H9 (cell line): ENCODE measurements at regions not wholly inside any gene's neighbourhood (a gene's known extent, or its start where the extent isn't known, plus 50 kb on each side); places are given as distances from the start of the nearest gene placed in this dataset.

Experiments
- DNase-seq: peaks from one replicate; pipeline ENCODE4 v3.0.0-alpha.2; 2017
- H2AFZ ChIP-seq: one replicate; pipeline ENCODE4 v1.6.1; 2013; ENCODE audit warnings: mild to moderate bottlenecking, low read length, control low read depth, moderate library complexity
- H2AK5ac ChIP-seq: 2 replicates; pipeline ENCODE4 v1.6.1; 2013; ENCODE audit warnings: low read length, control low read depth, mixed read lengths; ENCODE audit not compliant: insufficient read length
- H2BK120ac ChIP-seq: one replicate; pipeline ENCODE4 v1.6.1; 2013; ENCODE audit warnings: low read depth, mild to moderate bottlenecking, low read length, control low read depth, inconsistent platforms; ENCODE audit not compliant: poor library complexity, severe bottlenecking
- H2BK12ac ChIP-seq: 2 replicates; pipeline ENCODE4 v1.6.1; 2013; ENCODE audit warnings: low read length, control low read depth, mixed read lengths, low read depth; ENCODE audit not compliant: insufficient read length
- H2BK15ac ChIP-seq: 2 replicates; pipeline ENCODE4 v1.6.1; 2013; ENCODE audit warnings: low read depth, low read length, control low read depth
- H2BK20ac ChIP-seq: one replicate; pipeline ENCODE4 v1.6.1; 2013; ENCODE audit warnings: low read depth, mild to moderate bottlenecking, low read length, control low read depth, inconsistent platforms; ENCODE audit not compliant: poor library complexity, severe bottlenecking
- H2BK5ac ChIP-seq: 2 replicates; pipeline ENCODE4 v1.6.1; 2013; ENCODE audit warnings: low read length, control low read depth, mixed read lengths; ENCODE audit not compliant: insufficient read length
- H3K14ac ChIP-seq: 2 replicates; pipeline ENCODE4 v1.6.1; 2013; ENCODE audit warnings: low read length, control low read depth; ENCODE audit not compliant: insufficient read depth
- H3K18ac ChIP-seq: 2 replicates; pipeline ENCODE4 v1.6.1; 2013; ENCODE audit warnings: low read depth, mild to moderate bottlenecking, mixed read lengths, low read length, control low read depth; ENCODE audit not compliant: insufficient read length
- H3K23ac ChIP-seq: 2 replicates; pipeline ENCODE4 v1.6.1; 2013; ENCODE audit warnings: low read length, control low read depth, mixed read lengths, low read depth; ENCODE audit not compliant: insufficient read length
- H3K23me2 ChIP-seq: 2 replicates; pipeline ENCODE4 v1.6.1; 2013; ENCODE audit warnings: low read depth, mild to moderate bottlenecking, mixed read lengths, low read length, control low read depth; ENCODE audit not compliant: insufficient read length, poor library complexity, severe bottlenecking
- H3K27ac ChIP-seq: 2 replicates; pipeline ENCODE4 v1.5.1; 2013; ENCODE audit warnings: low read length, control low read depth, mixed read lengths, low read depth; ENCODE audit not compliant: insufficient read length
- H3K27me3 ChIP-seq: 2 replicates; pipeline ENCODE4 v1.6.1; 2013; ENCODE audit warnings: low read length, control low read depth, inconsistent platforms; ENCODE audit not compliant: insufficient read depth
- H3K4ac ChIP-seq: 2 replicates; pipeline ENCODE4 v1.6.1; 2013; ENCODE audit warnings: low read depth, mild to moderate bottlenecking, control low read depth, inconsistent platforms, low read length, moderate library complexity
- H3K4me1 ChIP-seq: 2 replicates; pipeline ENCODE4 v1.6.1; 2013; ENCODE audit warnings: low read length, control low read depth, inconsistent platforms; ENCODE audit not compliant: insufficient read depth
- H3K4me2 ChIP-seq: 2 replicates; pipeline ENCODE4 v1.6.1; 2013; ENCODE audit warnings: low read length, control low read depth, mixed read lengths; ENCODE audit not compliant: insufficient read length, insufficient read depth
- H3K56ac ChIP-seq: 2 replicates; pipeline ENCODE4 v1.6.1; 2013; ENCODE audit warnings: low read depth, mild to moderate bottlenecking, mixed read lengths, low read length, control low read depth; ENCODE audit not compliant: insufficient read length
- H3K79me1 ChIP-seq: 2 replicates; pipeline ENCODE4 v1.6.1; 2013; ENCODE audit warnings: low read depth, mild to moderate bottlenecking, moderate library complexity, low read length, control low read depth, inconsistent platforms; ENCODE audit not compliant: insufficient read depth, poor library complexity, severe bottlenecking
- H3K79me2 ChIP-seq: 2 replicates; pipeline ENCODE4 v1.6.1; 2013; ENCODE audit warnings: low read length, control low read depth, inconsistent platforms; ENCODE audit not compliant: insufficient read depth
- H3K9ac ChIP-seq: 2 replicates; pipeline ENCODE4 v1.6.1; 2013; ENCODE audit warnings: low read length, control low read depth, mixed read lengths; ENCODE audit not compliant: insufficient read length; ENCODE audit errors: extremely low read depth
- H3K9me3 ChIP-seq: one replicate; pipeline ENCODE4 v1.6.1; 2013; ENCODE audit warnings: low read depth, low read length, inconsistent platforms; ENCODE audit not compliant: control insufficient read depth
- H3T11ph ChIP-seq: one replicate; pipeline ENCODE4 v1.6.1; 2013; ENCODE audit warnings: mild to moderate bottlenecking, low read length, control low read depth, inconsistent platforms
- H4K20me1 ChIP-seq: one replicate; pipeline ENCODE4 v1.6.1; 2013; ENCODE audit not compliant: control insufficient read depth, insufficient read length, insufficient read depth
- H4K5ac ChIP-seq: 2 replicates; pipeline ENCODE4 v1.6.1; 2013; ENCODE audit warnings: low read depth, mild to moderate bottlenecking, mixed read lengths, low read length, control low read depth; ENCODE audit not compliant: insufficient read length
- H4K8ac ChIP-seq: replicated peaks from 2 replicates; pipeline ENCODE4 v1.6.1; 2013; ENCODE audit warnings: low read length, control low read depth, mixed read lengths, low read depth; ENCODE audit not compliant: insufficient read length
- H4K91ac ChIP-seq: 2 replicates; pipeline ENCODE4 v1.6.1; 2013; ENCODE audit warnings: low read depth, mild to moderate bottlenecking, moderate library complexity, mixed read lengths, low read length, control low read depth; ENCODE audit not compliant: insufficient read length
- H3K27ac Mint-ChIP-seq, 3 experiments: 2 replicates in 2 of 3; 3 replicates in 1 of 3; pipeline ENCODE4 v1.8.0; 2020 to 2021; ENCODE audit warnings: mixed read lengths in 3 of 3, mild to moderate bottlenecking in 1 of 3, moderate library complexity in 1 of 3
- H3K27me3 Mint-ChIP-seq: 2 replicates; pipeline ENCODE4 v1.8.0; 2021; ENCODE audit warnings: low read depth, mild to moderate bottlenecking, moderate library complexity, mixed read lengths
- H3K36me3 Mint-ChIP-seq, 3 experiments: 2 replicates in 2 of 3; 3 replicates in 1 of 3; pipeline ENCODE4 v1.8.0; 2020 to 2021; ENCODE audit warnings: low read depth in 3 of 3, mixed read lengths in 3 of 3; ENCODE audit not compliant: insufficient read depth in 1 of 3
- H3K4me1 Mint-ChIP-seq, 2 experiments: 2 replicates each; pipeline ENCODE4 v1.8.0; 2020; ENCODE audit warnings: mixed read lengths in 2 of 2
- H3K4me3 Mint-ChIP-seq, 2 experiments: 2 replicates in 1 of 2; 3 replicates in 1 of 2; pipeline ENCODE4 v1.8.0; 2020 to 2021; ENCODE audit warnings: mild to moderate bottlenecking in 2 of 2, mixed read lengths in 2 of 2, moderate library complexity in 1 of 2
- H3K9me3 Mint-ChIP-seq, 2 experiments: 2 replicates in 1 of 2; 3 replicates in 1 of 2; pipeline ENCODE4 v1.8.0; 2020; ENCODE audit warnings: mild to moderate bottlenecking in 2 of 2, mixed read lengths in 2 of 2, moderate library complexity in 1 of 2
- WGBS: extraction: QIAGEN DNeasy Blood & Tissue Kit; methylation state at CpG from one replicate; pipeline ENCODE4 v1.1.7; 2013; ENCODE audit warnings: missing lambda C conversion rate, low lambda C conversion rate, mixed read lengths; ENCODE audit not compliant: insufficient read length; ENCODE audit errors: extremely low coverage; 5-methylcytosine and 5-hydroxymethylcytosine counted together
- TF ChIP-seq, protein P1 (sequence below): fragments of 200-600 bp; sonication (generic); conservative IDR thresholded peaks from 3 replicates; pipeline ENCODE4 v1.8.0; 2021; ENCODE audit warnings: antibody characterized with exemption, mild to moderate bottlenecking

- H3K23ac ChIP-seq = no peak overlapping the region
- no peak overlapping the region for H3K27ac ChIP-seq
- H2BK12ac ChIP-seq = no peak overlapping the region
- H3K9me3 ChIP-seq = no peaks in the 10 kb centered on the region
- TF ChIP-seq, protein P1, sequence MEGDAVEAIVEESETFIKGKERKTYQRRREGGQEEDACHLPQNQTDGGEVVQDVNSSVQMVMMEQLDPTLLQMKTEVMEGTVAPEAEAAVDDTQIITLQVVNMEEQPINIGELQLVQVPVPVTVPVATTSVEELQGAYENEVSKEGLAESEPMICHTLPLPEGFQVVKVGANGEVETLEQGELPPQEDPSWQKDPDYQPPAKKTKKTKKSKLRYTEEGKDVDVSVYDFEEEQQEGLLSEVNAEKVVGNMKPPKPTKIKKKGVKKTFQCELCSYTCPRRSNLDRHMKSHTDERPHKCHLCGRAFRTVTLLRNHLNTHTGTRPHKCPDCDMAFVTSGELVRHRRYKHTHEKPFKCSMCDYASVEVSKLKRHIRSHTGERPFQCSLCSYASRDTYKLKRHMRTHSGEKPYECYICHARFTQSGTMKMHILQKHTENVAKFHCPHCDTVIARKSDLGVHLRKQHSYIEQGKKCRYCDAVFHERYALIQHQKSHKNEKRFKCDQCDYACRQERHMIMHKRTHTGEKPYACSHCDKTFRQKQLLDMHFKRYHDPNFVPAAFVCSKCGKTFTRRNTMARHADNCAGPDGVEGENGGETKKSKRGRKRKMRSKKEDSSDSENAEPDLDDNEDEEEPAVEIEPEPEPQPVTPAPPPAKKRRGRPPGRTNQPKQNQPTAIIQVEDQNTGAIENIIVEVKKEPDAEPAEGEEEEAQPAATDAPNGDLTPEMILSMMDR = no peak
- DNase-seq = no peak
- H2BK5ac ChIP-seq = no peak overlapping the region
- H3K4ac ChIP-seq = no peak overlapping the region
- no peak overlapping the region for H2BK120ac ChIP-seq
- H4K20me1 ChIP-seq = no peaks in the 10 kb centered on the region
- H3K4me1 ChIP-seq = no peaks in the 10 kb centered on the region; the same call in 1 of the 2 replicates
- no peak overlapping the region for H4K5ac ChIP-seq
- no peaks in the 10 kb centered on the region for H3K79me2 ChIP-seq
- no peak overlapping the region for H3K56ac ChIP-seq
- no peaks in the 10 kb centered on the region; a peak in 1 of 7 replicates for H3K36me3 Mint-ChIP-seq
- H3K9me3 Mint-ChIP-seq = no peaks in the 10 kb centered on the region
- no peak overlapping the region for H3K4me3 Mint-ChIP-seq
- no peak overlapping the region for H4K91ac ChIP-seq
- H4K8ac ChIP-seq = no peak overlapping the region
- no peaks in the 10 kb centered on the region for H3K23me2 ChIP-seq
- peaks cover 7 to 13% of the 10 kb centered on the region in 2 experiments for H3K4me1 Mint-ChIP-seq
- no peaks in the 10 kb centered on the region for H3K79me1 ChIP-seq
- peaks cover 13% of the 10 kb centered on the region for H3K27me3 Mint-ChIP-seq
- no peak overlapping the region for H3T11ph ChIP-seq
- H2AK5ac ChIP-seq = no peak overlapping the region
- no peak overlapping the region for H3K27ac Mint-ChIP-seq
- H3K14ac ChIP-seq = no peak overlapping the region
- no peaks in the 10 kb centered on the region for H3K27me3 ChIP-seq
- H2BK15ac ChIP-seq = no peak overlapping the region
- H3K18ac ChIP-seq = no peak overlapping the region
- no peak overlapping the region for H2AFZ ChIP-seq
- no peak overlapping the region for H3K9ac ChIP-seq
- no peak overlapping the region for H2BK20ac ChIP-seq
- no peak overlapping the region for H3K4me2 ChIP-seq
- WGBS = no CpG with 5 or more reads among the region's 3 CpGs
These were observed 416.6 kb downstream of the RPS24 start for GRCh38 chr10:78450239-78450638.
